ENCODE measurements at regions not wholly inside any gene's neighbourhood (a gene's known extent, or its start where the extent isn't known, plus 50 kb on each side); places are given as distances from the start of the nearest gene placed in this dataset.

DNA sequence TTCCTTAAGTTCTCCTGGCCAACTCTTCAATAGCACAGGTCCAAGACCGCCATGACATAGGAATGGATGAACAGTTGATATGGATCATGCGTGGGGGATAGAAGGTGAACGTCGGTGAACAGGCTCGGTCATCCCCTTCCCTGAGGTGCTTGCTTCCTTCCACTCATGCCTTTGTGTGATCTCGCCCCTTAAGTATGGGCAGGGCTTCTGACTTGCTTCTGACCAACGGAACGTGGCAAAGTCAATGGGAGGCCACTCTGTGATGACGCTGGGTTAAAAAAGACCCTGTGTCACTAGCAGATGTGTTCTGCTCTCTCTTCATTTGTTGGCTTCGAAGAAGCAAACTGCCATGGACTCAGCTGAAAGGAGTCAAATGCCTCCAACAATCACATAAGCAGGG is 240.5 kb upstream of the TUT7 start:
- TF ChIP-seq, protein P1, sequence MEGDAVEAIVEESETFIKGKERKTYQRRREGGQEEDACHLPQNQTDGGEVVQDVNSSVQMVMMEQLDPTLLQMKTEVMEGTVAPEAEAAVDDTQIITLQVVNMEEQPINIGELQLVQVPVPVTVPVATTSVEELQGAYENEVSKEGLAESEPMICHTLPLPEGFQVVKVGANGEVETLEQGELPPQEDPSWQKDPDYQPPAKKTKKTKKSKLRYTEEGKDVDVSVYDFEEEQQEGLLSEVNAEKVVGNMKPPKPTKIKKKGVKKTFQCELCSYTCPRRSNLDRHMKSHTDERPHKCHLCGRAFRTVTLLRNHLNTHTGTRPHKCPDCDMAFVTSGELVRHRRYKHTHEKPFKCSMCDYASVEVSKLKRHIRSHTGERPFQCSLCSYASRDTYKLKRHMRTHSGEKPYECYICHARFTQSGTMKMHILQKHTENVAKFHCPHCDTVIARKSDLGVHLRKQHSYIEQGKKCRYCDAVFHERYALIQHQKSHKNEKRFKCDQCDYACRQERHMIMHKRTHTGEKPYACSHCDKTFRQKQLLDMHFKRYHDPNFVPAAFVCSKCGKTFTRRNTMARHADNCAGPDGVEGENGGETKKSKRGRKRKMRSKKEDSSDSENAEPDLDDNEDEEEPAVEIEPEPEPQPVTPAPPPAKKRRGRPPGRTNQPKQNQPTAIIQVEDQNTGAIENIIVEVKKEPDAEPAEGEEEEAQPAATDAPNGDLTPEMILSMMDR (IDR thresholded peaks at IDR 0.05; ENCODE audit: insufficient read depth, low read depth, low read length), result no peak
- DNase-seq (ENCODE audit: low read depth), result no peak

DNA sequence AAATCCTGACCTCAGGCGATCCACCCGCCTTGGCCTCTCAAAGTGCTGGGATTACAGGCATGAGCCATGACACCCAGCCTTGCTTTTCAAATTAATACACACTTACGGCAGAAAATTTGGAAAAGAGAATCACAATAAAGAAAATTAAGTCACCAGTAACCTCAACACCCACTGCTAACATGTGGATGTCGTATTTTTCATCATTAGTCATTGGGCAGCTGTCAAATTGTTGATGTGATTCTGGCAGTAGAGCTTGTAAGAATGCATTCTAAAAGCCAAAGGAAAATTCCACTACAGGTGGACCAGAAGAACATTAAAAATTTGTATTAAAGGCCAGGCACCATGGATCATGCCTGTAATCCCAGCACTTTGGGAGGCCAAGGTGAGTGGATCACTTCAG is 237.3 kb upstream of the TUT7 start:
- H3K4me3 ChIP-seq (ENCODE audit: low read depth, low read length), result no peak overlapping the region
- TF ChIP-seq, protein P1 (IDR thresholded peaks at IDR 0.05; ENCODE audit: insufficient read depth, low read depth, low read length), result no peak
- peak; percentile 28 for DNase-seq (ENCODE audit: low read depth)

More for the DNA sequence above, 240.5 kb upstream of the TUT7 start:
- H3K4me3 ChIP-seq (ENCODE audit: low read depth, low read length), result no peak overlapping the region

DNA sequence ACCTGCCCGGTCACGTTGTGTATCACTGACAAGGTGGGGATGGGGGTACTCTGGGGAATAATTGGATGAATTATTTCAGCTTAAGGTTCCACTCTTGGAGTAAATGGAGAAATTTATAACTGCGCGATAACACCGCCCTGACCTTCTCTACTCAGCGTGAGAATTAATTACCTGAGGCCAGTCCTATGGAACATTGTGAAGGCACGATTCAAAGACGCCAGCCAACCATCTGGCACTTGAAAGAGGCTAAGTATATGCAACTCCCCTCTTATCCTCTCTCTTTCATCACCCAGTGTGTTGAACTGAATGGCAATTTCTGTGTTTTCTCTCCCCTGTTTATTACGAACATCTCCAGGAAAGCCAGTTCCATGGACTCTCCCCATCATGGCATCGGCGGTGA is 235.5 kb upstream of the TUT7 start:
- no peak overlapping the region for H3K4me3 ChIP-seq (ENCODE audit: low read depth, low read length)
- TF ChIP-seq, protein P1 (IDR thresholded peaks at IDR 0.05; ENCODE audit: insufficient read depth, low read depth, low read length), result no peak
- no peak for DNase-seq (ENCODE audit: low read depth)

DNA sequence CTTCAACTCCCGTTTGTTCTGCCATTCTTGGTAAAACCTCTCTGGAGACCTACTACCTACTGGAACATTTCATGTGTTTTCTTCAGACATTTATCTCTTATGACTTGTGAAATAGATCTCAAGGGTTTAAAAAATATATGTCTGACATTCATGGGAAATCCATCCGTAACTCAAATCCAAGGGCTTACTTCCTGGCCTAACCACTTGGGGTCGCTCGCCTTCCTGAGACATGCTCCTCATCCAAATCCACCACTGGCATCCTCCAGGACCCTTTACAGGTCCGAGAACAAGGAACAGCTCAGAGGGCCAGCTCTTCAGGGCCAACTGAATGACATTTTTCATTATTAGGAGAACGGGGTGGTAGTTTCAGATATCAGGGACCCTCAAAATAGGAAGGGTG is 235.1 kb upstream of the TUT7 start:
- TF ChIP-seq, protein P1 (IDR thresholded peaks at IDR 0.05; ENCODE audit: insufficient read depth, low read depth, low read length), result peak; percentile 24
- no peak for DNase-seq (ENCODE audit: low read depth)
- no peak overlapping the region for H3K4me3 ChIP-seq (ENCODE audit: low read depth, low read length)

DNA sequence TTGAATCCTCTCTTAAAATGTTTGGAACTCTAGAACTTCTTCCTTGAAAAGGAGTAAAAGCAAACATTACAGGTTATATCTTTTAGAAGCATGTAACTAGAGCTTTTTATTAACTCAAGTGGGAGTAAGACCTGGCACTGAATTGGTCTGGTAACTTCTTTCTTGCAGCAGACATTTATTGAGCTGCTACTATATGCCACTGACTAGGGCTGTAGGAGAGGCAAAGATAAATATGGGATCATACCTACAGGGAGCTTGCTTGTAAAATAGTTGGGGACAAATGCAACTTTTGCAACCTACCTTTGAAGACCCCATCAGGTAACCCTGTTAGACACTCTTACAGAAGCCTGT is 231.9 kb upstream of the TUT7 start:
- no peak for DNase-seq (ENCODE audit: low read depth)
- TF ChIP-seq, protein P1 (IDR thresholded peaks at IDR 0.05; ENCODE audit: insufficient read depth, low read depth, low read length), result no peak
- peak overlapping the region; percentile 52 for H3K4me3 ChIP-seq (ENCODE audit: low read depth, low read length)

DNA sequence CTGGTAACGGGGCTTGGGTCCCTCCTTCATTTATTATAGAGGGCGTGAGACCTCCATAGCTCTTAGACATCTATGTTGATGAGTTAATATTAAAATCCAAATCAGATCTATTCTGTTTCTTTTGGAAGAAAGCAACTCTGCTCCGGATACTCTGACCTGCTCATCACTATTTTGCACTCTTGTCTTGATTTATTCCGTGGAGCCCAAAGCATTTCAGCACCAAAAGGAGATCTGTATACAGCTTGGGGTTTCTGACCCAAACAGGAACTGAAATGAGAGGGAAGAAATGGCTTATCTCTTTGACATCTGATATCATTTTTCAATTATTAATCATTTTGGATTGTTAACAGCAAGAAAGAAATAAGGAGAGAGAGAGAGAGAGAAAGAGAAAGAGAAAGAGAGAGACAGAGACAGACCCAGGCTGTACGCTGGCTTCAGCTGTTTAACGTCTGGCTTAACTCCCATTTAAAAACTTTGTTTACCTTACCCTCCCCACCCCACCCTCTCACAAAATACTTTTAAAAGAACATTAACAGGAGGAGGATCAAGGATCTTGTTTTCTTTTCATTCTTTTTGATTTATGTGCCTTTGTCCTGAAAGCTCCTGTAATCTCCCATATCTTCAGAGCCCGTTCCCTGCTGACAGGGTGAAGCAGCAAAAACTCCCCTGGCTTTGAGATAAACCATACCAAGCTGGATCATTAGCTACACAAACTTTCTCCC is 231.4 kb upstream of the TUT7 start:
- TF ChIP-seq, protein P1 (IDR thresholded peaks at IDR 0.05; ENCODE audit: insufficient read depth, low read depth, low read length), result no peak
- peak overlapping the region; percentile 52 for H3K4me3 ChIP-seq (ENCODE audit: low read depth, low read length)
- peak; percentile 77 for DNase-seq (ENCODE audit: low read depth)

DNA sequence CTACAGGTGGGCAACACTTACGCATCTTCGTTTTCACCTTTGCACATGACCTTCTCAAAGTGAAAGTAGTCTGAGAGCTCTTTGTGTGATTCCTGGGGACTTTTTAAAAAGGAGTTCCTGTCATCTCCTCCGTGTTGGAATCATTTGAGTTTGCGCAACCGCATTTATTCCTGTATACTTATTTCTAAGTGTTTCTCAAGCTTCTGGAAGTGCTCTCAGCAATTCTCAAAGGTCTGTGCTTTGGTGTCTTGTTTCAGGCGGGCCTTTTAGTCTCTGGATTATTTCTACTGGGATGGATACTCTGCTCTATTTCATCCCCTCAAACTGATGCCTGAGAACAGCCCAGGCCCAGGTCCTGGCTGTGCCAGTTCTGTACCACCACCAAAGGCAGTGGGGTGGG is 226.5 kb upstream of the TUT7 start:
- TF ChIP-seq, protein P1 (IDR thresholded peaks at IDR 0.05; ENCODE audit: insufficient read depth, low read depth, low read length), result no peak
- no peak overlapping the region for H3K4me3 ChIP-seq (ENCODE audit: low read depth, low read length)
- DNase-seq (ENCODE audit: low read depth), result peak; percentile 59

Data from fibroblast of villous mesenchyme (primary cell).